HCT116 (cell line): ENCODE measurements at regions not wholly inside any gene's neighbourhood (a gene's known extent, or its start where the extent isn't known, plus 50 kb on each side); places are given as distances from the start of the nearest gene placed in this dataset.

Experiments
- ATAC-seq: fragments of 200-7000 bp; cut with Tn5 transposase; 2 replicates; pipeline ENCODE4 v1.9.1; 2020; ENCODE audit warnings: mild to moderate bottlenecking, moderate library complexity
- BruUV-seq: library from RNA; stranded (reverse); fragments of 400-500 nt; replicated peaks from 2 replicates; lab custom pipeline; 2021; lab: Mats Ljungman, UMichigan
- CTCF ChIA-PET: fragments of 300-600 bp; sonication (Branson Sonifier 250); formaldehyde crosslinking; loops from one replicate; lab custom pipeline; 2021; ENCODE audit warnings: antibody characterized with exemption; lab: Charles Lee
- POLR2A ChIA-PET: fragments of 300-600, 350-600 bp; sonication (Branson Sonifier 250); formaldehyde crosslinking; loops from one replicate; lab custom pipeline; 2021; ENCODE audit warnings: antibody characterized with exemption; lab: Charles Lee
- RAD21 ChIA-PET, 2 experiments: fragments of 300-600 bp; sonication (Branson Sonifier 250); formaldehyde crosslinking; loops; one replicate each; lab custom pipeline; 2023; ENCODE audit warnings: low total read pairs in 2 of 2; ENCODE audit not compliant: uncharacterized antibody in 2 of 2, unreplicated experiment in 2 of 2, low non-redundant PET in 1 of 2; lab: Charles Lee
- DNase-seq: peaks from one replicate; pipeline ENCODE4 v3.0.0-alpha.2; 2010; ENCODE audit warnings: low read depth, low spot score
- H2AFZ ChIP-seq: fragments of 200-600 bp; shearing (Covaris generic), sonication (generic); 2 replicates; pipeline ENCODE4 v1.6.1; 2017; ENCODE audit warnings: low read depth, mixed run types, mixed read lengths, antibody characterized with exemption, low read length; ENCODE audit not compliant: poor library complexity, severe bottlenecking
- H3K27ac ChIP-seq: 2 replicates; pipeline ENCODE4 v1.5.1; 2012; ENCODE audit warnings: low read depth, low read length
- H3K27me3 ChIP-seq: fragments of 200-600 bp; sonication (generic); 2 replicates; pipeline ENCODE4 v1.6.1; 2016; ENCODE audit warnings: mixed run types, low read length, mixed read lengths; ENCODE audit not compliant: insufficient read depth
- H3K36me3 ChIP-seq, 2 experiments: fragments of 200-500 bp in 1 of 2; fragments of 200-600 bp in 1 of 2; sonication (Bioruptor generic) in 1 of 2; sonication (generic) in 1 of 2; 2 replicates each; pipeline versions ENCODE4 v1.5.1 to v1.6.1; 2014 to 2016; ENCODE audit warnings: low read length in 2 of 2, inconsistent platforms in 1 of 2, mixed read lengths in 1 of 2, mixed run types in 1 of 2; ENCODE audit not compliant: insufficient read depth in 2 of 2, control insufficient read depth in 1 of 2
- H3K4me1 ChIP-seq, 2 experiments: fragments of 200-600 bp in 1 of 2; sonication (generic) in 1 of 2; 2 replicates each; pipeline versions ENCODE4 v1.5.1 to v1.6.1; 2012 to 2017; ENCODE audit warnings: low read length in 2 of 2, inconsistent platforms in 1 of 2, mild to moderate bottlenecking in 1 of 2, mixed read lengths in 1 of 2, mixed run types in 1 of 2, moderate library complexity in 1 of 2; ENCODE audit not compliant: insufficient read depth in 2 of 2, control insufficient read depth in 1 of 2
- H3K4me2 ChIP-seq: fragments of 200-600 bp; sonication (generic); 2 replicates; pipeline ENCODE4 v1.6.1; 2017; ENCODE audit warnings: mixed run types, low read length, mixed read lengths
- H3K4me3 ChIP-seq, 2 experiments: fragments of 200-600 bp in 1 of 2; sonication (generic) in 1 of 2; replicated peaks in 1 of 2; 2 replicates each; pipeline ENCODE4 v1.5.1; 2011 to 2016; ENCODE audit warnings: low read length in 2 of 2, control low read depth in 1 of 2, low read depth in 1 of 2, mild to moderate bottlenecking in 1 of 2, mixed read lengths in 1 of 2, mixed run types in 1 of 2
- H3K79me2 ChIP-seq: fragments of 200-600 bp; sonication (generic); 2 replicates; pipeline ENCODE4 v1.6.1; 2017; ENCODE audit warnings: mild to moderate bottlenecking, mixed run types, low read length, moderate library complexity, mixed read lengths; ENCODE audit not compliant: insufficient read depth
- H3K9ac ChIP-seq: fragments of 200-600 bp; sonication (generic); 2 replicates; pipeline ENCODE4 v1.6.1; 2016; ENCODE audit warnings: low read length, mixed read lengths
- H3K9me2 ChIP-seq: fragments of 200-600 bp; sonication (generic), shearing (Covaris generic); 2 replicates; pipeline ENCODE4 v1.6.1; 2017; ENCODE audit warnings: mixed run types, mild to moderate bottlenecking, moderate library complexity; ENCODE audit not compliant: insufficient read depth
- H3K9me3 ChIP-seq, 2 experiments: fragments of 200-500 bp in 1 of 2; fragments of 200-600 bp in 1 of 2; sonication (Bioruptor generic) in 1 of 2; sonication (generic) in 1 of 2; 2 replicates each; pipeline ENCODE4 v1.6.1; 2014 to 2017; ENCODE audit warnings: low read length in 2 of 2, mixed read lengths in 2 of 2, inconsistent platforms in 1 of 2, low read depth in 1 of 2, mild to moderate bottlenecking in 1 of 2, mixed run types in 1 of 2, moderate library complexity in 1 of 2; ENCODE audit not compliant: control insufficient read depth in 1 of 2, insufficient read depth in 1 of 2
- H4K20me1 ChIP-seq: fragments of 200-600 bp; sonication (generic), shearing (Covaris generic); 2 replicates; pipeline ENCODE4 v1.6.1; 2017; ENCODE audit warnings: mixed run types, mild to moderate bottlenecking, moderate library complexity; ENCODE audit not compliant: insufficient read depth
- CEBPB ChIP-seq: IDR thresholded peaks from 2 replicates; pipeline ENCODE4 v1.6.1; 2012; ENCODE audit warnings: low read depth
- ELF1 ChIP-seq: IDR thresholded peaks from 2 replicates; pipeline ENCODE4 v1.6.1; 2012; ENCODE audit warnings: low read depth, borderline replicate concordance
- EZH2 ChIP-seq: fragments of 200-600 bp; sonication (generic); IDR thresholded peaks from 2 replicates; pipeline ENCODE4 v1.6.1; 2017; ENCODE audit warnings: antibody characterized with exemption, mixed run types
- EZH2phosphoT487 ChIP-seq: fragments of 200-600 bp; IDR thresholded peaks from 2 replicates; pipeline ENCODE4 v1.6.1; 2018; ENCODE audit warnings: antibody characterized with exemption, borderline replicate concordance
- JUND ChIP-seq: IDR thresholded peaks from 2 replicates; pipeline ENCODE4 v1.6.1; 2012
- MAX ChIP-seq: IDR thresholded peaks from 2 replicates; pipeline ENCODE4 v1.6.1; 2012
- POLR2A ChIP-seq: IDR thresholded peaks from 2 replicates; pipeline ENCODE4 v1.7.0; 2011; ENCODE audit warnings: borderline replicate concordance; ENCODE audit not compliant: insufficient read depth, insufficient read length; ENCODE audit errors: extremely low read depth
- POLR2AphosphoS5 ChIP-seq: IDR thresholded peaks from 2 replicates; pipeline ENCODE4 v1.6.1; 2011; ENCODE audit warnings: mild to moderate bottlenecking, low read depth, low read length, moderate library complexity
- SIN3A ChIP-seq: IDR thresholded peaks from 2 replicates; pipeline ENCODE4 v1.6.1; 2012; ENCODE audit warnings: low read depth
- YY1 ChIP-seq: IDR thresholded peaks from 2 replicates; pipeline ENCODE4 v1.6.1; 2011; ENCODE audit warnings: low read length, low read depth, moderate library complexity, mild to moderate bottlenecking; ENCODE audit not compliant: insufficient replicate concordance; ENCODE audit errors: extremely low read depth
- ZNF274 ChIP-seq: fragments of 200-500 bp; sonication (Bioruptor generic); IDR thresholded peaks from 2 replicates; pipeline ENCODE4 v1.6.1; 2014; ENCODE audit warnings: mild to moderate bottlenecking, low read depth, low read length, inconsistent platforms
- intact Hi-C: fragments of 100-400 bp; cut with micrococcal nuclease; formaldehyde crosslinking; loops from 2 replicates; pipeline ENCODE4 v1.10.0; 2022
- TF ChIP-seq, protein P1 (sequence below): IDR thresholded peaks from 2 replicates; pipeline ENCODE4 v1.6.1; 2012
- TF ChIP-seq, protein P2 (sequence below): IDR thresholded peaks from 2 replicates; pipeline ENCODE4 v1.6.1; 2011; ENCODE audit warnings: mild to moderate bottlenecking, low read length, moderate library complexity; ENCODE audit not compliant: insufficient replicate concordance; ENCODE audit errors: extremely low read depth
- TF ChIP-seq, protein P3 (sequence below): IDR thresholded peaks from 2 replicates; pipeline ENCODE4 v1.6.1; 2012; ENCODE audit warnings: low read depth

DNA sequence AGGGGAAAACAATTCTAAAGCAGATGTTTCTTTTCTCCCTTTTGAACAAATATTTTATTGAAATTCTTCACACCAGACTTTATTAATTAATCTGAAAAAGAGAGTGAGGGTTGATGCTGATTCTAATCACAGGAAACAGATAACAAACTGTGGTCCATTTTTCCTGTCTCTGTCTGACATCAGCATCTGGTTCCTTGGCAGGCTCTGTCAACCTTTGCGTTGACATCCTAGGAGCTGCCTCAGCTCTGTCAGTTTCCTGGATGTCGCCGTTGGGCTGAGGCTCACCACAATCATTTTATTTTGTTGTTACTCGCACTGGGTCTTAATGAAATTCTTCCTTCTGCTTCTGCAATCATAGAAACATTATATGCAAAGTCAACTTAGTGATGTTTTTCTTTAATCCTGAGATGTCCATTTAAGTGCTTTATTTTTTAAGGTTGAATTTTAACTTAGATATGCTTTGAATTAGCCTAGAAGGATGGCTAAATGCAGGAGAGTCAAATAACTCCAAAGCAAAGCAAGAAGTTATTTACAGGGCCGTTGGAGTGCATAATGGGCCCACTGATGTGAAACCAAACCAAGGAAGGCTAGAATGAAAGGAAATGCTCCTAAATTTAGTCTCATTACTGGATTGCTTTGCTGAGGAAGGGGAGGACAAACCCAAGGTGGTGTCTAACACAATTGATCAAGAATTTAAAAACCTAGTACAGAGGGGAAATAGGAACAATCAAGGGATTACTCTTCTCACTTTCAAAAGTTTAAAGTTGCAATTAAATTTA is 542.4 kb downstream of the FLRT2 start:
- no peak overlapping the region for H2AFZ ChIP-seq
- no peak for ATAC-seq
- H3K27ac ChIP-seq = no peak overlapping the region
- H3K9me2 ChIP-seq = no peaks in the 10 kb centered on the region
- H3K4me2 ChIP-seq = no peak overlapping the region
- ChIA-PET CTCF (no interaction called here), RAD21 (no interaction called here), POLR2A (no interaction called here)
- no peaks in the 10 kb centered on the region for H3K36me3 ChIP-seq
- no peak for DNase-seq
- no peaks in the 10 kb centered on the region for H3K27me3 ChIP-seq
- no peaks in the 10 kb centered on the region for H4K20me1 ChIP-seq
- no peaks in the 10 kb centered on the region for H3K4me1 ChIP-seq
- no peaks in the 10 kb centered on the region for H3K79me2 ChIP-seq
- H3K4me3 ChIP-seq = no peak overlapping the region
- TF ChIP-seq POLR2AphosphoS5 (no peak), POLR2A (no peak), SIN3A (no peak)
- BruUV-seq = no TSS peak
- peaks cover 6 to 9% of the 10 kb centered on the region in 2 experiments; a peak in 2 of 4 replicates for H3K9me3 ChIP-seq
- intact Hi-C loops = no loop called here
- no peak overlapping the region for H3K9ac ChIP-seq

DNA sequence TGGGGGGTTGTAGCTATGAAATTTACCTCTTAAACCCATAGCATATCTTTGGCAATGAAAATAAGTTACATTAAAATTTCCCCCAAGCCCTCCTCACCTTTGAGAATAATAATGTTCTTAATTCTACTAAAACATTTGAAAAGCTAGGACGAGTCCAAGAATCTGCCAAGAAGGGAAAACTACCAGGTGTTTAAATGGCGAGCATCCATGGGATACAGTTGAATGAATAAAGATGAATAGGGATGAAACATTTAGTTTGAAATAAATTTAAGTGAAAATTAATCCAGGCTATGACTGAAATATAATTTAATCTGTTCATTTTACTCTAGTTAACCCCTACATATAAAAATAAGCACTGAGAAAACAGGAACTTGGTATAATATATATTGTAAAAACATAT is 536.7 kb downstream of the FLRT2 start:
- H3K27ac ChIP-seq = no peak overlapping the region
- no peaks in the 10 kb centered on the region for H3K27me3 ChIP-seq
- no peak for ATAC-seq
- no peak overlapping the region for H3K9ac ChIP-seq
- DNase-seq = no peak
- no peaks in the 10 kb centered on the region for H3K4me1 ChIP-seq
- no peaks in the 10 kb centered on the region for H4K20me1 ChIP-seq
- H3K4me3 ChIP-seq = no peak overlapping the region
- CTCF ChIA-PET = no interaction called here
- no peaks in the 10 kb centered on the region for H3K9me2 ChIP-seq
- H2AFZ ChIP-seq = no peak overlapping the region
- peaks cover 0 to 9% of the 10 kb centered on the region in 2 experiments; a peak in 2 of 4 replicates for H3K9me3 ChIP-seq
- RAD21 ChIA-PET = no interaction called here
- intact Hi-C loops = no loop called here
- H3K36me3 ChIP-seq = no peaks in the 10 kb centered on the region
- no TSS peak for BruUV-seq
- POLR2A ChIA-PET = no interaction called here
- no peaks in the 10 kb centered on the region for H3K79me2 ChIP-seq
- H3K4me2 ChIP-seq = no peak overlapping the region
- TF ChIP-seq ELF1 (no peak), YY1 (no peak), EZH2phosphoT487 (no peak), EZH2 (no peak), CEBPB (no peak), POLR2AphosphoS5 (no peak), JUND (no peak), MAX (no peak), SIN3A (no peak), ZNF274 (no peak)
- TF ChIP-seq, protein P1, sequence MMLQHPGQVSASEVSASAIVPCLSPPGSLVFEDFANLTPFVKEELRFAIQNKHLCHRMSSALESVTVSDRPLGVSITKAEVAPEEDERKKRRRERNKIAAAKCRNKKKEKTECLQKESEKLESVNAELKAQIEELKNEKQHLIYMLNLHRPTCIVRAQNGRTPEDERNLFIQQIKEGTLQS = no peak
- TF ChIP-seq, protein P2, sequence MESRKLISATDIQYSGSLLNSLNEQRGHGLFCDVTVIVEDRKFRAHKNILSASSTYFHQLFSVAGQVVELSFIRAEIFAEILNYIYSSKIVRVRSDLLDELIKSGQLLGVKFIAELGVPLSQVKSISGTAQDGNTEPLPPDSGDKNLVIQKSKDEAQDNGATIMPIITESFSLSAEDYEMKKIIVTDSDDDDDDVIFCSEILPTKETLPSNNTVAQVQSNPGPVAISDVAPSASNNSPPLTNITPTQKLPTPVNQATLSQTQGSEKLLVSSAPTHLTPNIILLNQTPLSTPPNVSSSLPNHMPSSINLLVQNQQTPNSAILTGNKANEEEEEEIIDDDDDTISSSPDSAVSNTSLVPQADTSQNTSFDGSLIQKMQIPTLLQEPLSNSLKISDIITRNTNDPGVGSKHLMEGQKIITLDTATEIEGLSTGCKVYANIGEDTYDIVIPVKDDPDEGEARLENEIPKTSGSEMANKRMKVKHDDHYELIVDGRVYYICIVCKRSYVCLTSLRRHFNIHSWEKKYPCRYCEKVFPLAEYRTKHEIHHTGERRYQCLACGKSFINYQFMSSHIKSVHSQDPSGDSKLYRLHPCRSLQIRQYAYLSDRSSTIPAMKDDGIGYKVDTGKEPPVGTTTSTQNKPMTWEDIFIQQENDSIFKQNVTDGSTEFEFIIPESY = no peak
- TF ChIP-seq, protein P3, sequence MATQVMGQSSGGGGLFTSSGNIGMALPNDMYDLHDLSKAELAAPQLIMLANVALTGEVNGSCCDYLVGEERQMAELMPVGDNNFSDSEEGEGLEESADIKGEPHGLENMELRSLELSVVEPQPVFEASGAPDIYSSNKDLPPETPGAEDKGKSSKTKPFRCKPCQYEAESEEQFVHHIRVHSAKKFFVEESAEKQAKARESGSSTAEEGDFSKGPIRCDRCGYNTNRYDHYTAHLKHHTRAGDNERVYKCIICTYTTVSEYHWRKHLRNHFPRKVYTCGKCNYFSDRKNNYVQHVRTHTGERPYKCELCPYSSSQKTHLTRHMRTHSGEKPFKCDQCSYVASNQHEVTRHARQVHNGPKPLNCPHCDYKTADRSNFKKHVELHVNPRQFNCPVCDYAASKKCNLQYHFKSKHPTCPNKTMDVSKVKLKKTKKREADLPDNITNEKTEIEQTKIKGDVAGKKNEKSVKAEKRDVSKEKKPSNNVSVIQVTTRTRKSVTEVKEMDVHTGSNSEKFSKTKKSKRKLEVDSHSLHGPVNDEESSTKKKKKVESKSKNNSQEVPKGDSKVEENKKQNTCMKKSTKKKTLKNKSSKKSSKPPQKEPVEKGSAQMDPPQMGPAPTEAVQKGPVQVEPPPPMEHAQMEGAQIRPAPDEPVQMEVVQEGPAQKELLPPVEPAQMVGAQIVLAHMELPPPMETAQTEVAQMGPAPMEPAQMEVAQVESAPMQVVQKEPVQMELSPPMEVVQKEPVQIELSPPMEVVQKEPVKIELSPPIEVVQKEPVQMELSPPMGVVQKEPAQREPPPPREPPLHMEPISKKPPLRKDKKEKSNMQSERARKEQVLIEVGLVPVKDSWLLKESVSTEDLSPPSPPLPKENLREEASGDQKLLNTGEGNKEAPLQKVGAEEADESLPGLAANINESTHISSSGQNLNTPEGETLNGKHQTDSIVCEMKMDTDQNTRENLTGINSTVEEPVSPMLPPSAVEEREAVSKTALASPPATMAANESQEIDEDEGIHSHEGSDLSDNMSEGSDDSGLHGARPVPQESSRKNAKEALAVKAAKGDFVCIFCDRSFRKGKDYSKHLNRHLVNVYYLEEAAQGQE = no peak
